ENCODE measurements at regions not wholly inside any gene's neighbourhood (a gene's known extent, or its start where the extent isn't known, plus 50 kb on each side); places are given as distances from the start of the nearest gene placed in this dataset.

DNA sequence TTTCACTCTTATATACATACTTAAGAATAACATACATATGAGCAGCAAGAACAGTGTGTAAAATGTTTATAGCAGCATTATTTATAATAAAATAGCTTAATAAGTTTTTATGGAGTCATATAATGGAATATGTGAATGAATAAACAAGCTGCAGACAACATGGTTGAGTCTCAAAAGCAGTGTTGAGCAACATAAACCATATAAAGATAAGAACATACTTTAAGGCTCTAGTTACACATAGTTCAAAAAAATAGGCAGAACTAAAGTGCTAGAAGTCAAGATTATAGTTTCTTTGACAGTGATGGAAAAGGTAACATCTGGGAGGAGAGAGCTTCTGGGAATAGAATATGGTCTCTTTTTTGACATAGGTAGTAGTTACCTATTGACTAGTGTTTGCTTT is 53.7 kb upstream of the ADAMTS19 start:
- TF ChIP-seq, protein P1, sequence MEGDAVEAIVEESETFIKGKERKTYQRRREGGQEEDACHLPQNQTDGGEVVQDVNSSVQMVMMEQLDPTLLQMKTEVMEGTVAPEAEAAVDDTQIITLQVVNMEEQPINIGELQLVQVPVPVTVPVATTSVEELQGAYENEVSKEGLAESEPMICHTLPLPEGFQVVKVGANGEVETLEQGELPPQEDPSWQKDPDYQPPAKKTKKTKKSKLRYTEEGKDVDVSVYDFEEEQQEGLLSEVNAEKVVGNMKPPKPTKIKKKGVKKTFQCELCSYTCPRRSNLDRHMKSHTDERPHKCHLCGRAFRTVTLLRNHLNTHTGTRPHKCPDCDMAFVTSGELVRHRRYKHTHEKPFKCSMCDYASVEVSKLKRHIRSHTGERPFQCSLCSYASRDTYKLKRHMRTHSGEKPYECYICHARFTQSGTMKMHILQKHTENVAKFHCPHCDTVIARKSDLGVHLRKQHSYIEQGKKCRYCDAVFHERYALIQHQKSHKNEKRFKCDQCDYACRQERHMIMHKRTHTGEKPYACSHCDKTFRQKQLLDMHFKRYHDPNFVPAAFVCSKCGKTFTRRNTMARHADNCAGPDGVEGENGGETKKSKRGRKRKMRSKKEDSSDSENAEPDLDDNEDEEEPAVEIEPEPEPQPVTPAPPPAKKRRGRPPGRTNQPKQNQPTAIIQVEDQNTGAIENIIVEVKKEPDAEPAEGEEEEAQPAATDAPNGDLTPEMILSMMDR (conservative IDR thresholded peaks at IDR 0.05 in 1 of 2, IDR thresholded peaks at IDR 0.05 in 1 of 2; ENCODE audit: extremely low read depth in 1 of 2, insufficient read depth in 1 of 2, low read depth in 1 of 2, low read length in 2 of 2) = no peak
- TF ChIP-seq EZH2 (IDR thresholded peaks at IDR 0.05; ENCODE audit: borderline replicate concordance, low read length) = no peak
